Left ventricle myocardium inferior (tissue), 1 donor: ENCODE measurements at regions not wholly inside any gene's neighbourhood (a gene's known extent, or its start where the extent isn't known, plus 50 kb on each side); places are given as distances from the start of the nearest gene placed in this dataset.

ENCODE experiments used
- DNase-seq: peaks from one replicate; pipeline ENCODE4 v3.0.0-alpha.2; 2020
- H3K27ac ChIP-seq: fragments of 200-600 bp; replicated peaks from 2 replicates; pipeline ENCODE4 v1.8.0; 2021
- H3K27me3 ChIP-seq: fragments of 200-600 bp; 2 replicates; pipeline ENCODE4 v1.8.0; 2021; ENCODE audit warnings: low read depth
- H3K36me3 ChIP-seq: fragments of 200-600 bp; 2 replicates; pipeline ENCODE4 v1.8.0; 2021
- H3K4me1 ChIP-seq: fragments of 200-600 bp; 2 replicates; pipeline ENCODE4 v1.8.0; 2021
- H3K4me3 ChIP-seq: fragments of 200-600 bp; 2 replicates; pipeline ENCODE4 v1.8.0; 2021; ENCODE audit warnings: mild to moderate bottlenecking, moderate library complexity
- H3K9me3 ChIP-seq: fragments of 200-600 bp; replicated peaks from 2 replicates; pipeline ENCODE4 v1.8.0; 2021
- intact Hi-C: fragments of 100-400 bp; cut with micrococcal nuclease; formaldehyde crosslinking; loops from one replicate; pipeline ENCODE4 v1.11.0; 2022
- TF ChIP-seq, protein P1 (sequence below): fragments of 200-600 bp; IDR thresholded peaks from 2 replicates; pipeline ENCODE4 v1.8.0; 2021; ENCODE audit warnings: antibody characterized with exemption, mild to moderate bottlenecking, borderline replicate concordance
- donor health status: DM: no; HTN: yes; CAD: no; lungs with severe emphysema.

- H3K4me1 ChIP-seq: peaks cover 9% of the 10 kb centered on the region
- DNase-seq: no peak
These were observed 246.8 kb upstream of the STT3B start for GRCh38 chr3:31285833-31286486.

DNA sequence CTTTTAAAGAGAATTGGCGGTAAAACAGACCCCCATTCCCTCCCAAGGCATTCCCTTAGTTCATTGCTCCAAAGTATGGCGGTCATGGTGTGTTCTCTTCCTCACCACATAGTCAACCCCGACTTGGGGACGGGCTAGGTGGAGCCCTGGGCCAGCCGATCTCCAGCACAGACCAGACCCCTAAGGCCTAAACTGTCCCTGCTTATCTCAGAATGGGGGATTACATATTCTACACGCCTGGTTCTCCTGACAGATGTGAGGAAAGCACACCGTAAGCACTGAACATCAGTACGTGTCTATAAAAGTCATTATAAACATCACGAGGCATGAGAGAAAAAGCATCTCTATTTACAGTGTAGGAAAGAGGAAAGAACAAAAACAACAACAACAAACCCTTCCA, 244.5 kb upstream of the STT3B start:
- intact Hi-C loops: no loop called here
- DNase-seq: no peak
- H3K4me1 ChIP-seq: peaks cover 9% of the 10 kb centered on the region
- no peaks in the 10 kb centered on the region for H3K27me3 ChIP-seq
- no peaks in the 10 kb centered on the region for H3K9me3 ChIP-seq
- no peaks in the 10 kb centered on the region for H3K36me3 ChIP-seq
- no peak overlapping the region for H3K4me3 ChIP-seq
- peak overlapping the region; percentile 37 for H3K27ac ChIP-seq
- TF ChIP-seq, protein P1, sequence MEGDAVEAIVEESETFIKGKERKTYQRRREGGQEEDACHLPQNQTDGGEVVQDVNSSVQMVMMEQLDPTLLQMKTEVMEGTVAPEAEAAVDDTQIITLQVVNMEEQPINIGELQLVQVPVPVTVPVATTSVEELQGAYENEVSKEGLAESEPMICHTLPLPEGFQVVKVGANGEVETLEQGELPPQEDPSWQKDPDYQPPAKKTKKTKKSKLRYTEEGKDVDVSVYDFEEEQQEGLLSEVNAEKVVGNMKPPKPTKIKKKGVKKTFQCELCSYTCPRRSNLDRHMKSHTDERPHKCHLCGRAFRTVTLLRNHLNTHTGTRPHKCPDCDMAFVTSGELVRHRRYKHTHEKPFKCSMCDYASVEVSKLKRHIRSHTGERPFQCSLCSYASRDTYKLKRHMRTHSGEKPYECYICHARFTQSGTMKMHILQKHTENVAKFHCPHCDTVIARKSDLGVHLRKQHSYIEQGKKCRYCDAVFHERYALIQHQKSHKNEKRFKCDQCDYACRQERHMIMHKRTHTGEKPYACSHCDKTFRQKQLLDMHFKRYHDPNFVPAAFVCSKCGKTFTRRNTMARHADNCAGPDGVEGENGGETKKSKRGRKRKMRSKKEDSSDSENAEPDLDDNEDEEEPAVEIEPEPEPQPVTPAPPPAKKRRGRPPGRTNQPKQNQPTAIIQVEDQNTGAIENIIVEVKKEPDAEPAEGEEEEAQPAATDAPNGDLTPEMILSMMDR: no peak

More at GRCh38 chr3:31285833-31286486, 246.8 kb upstream of the STT3B start:
- TF ChIP-seq, protein P1: no peak
- Histone ChIP-seq H3K27ac (no peak overlapping the region), H3K4me3 (no peak overlapping the region), H3K9me3 (no peaks in the 10 kb centered on the region), H3K36me3 (no peaks in the 10 kb centered on the region), H3K27me3 (no peaks in the 10 kb centered on the region)
- intact Hi-C loops: no loop called here

- intact Hi-C loops: no loop called here
- H3K27me3 ChIP-seq: no peaks in the 10 kb centered on the region
- H3K27ac ChIP-seq: peak overlapping the region; percentile 37
- no peaks in the 10 kb centered on the region for H3K9me3 ChIP-seq
- TF ChIP-seq, protein P1: no peak
- H3K4me1 ChIP-seq: peaks cover 9% of the 10 kb centered on the region
- H3K4me3 ChIP-seq: no peak overlapping the region
- peak; percentile 21 for DNase-seq
- H3K36me3 ChIP-seq: no peaks in the 10 kb centered on the region
These were observed 244.1 kb upstream of the STT3B start for GRCh38 chr3:31288641-31289100.

DNA sequence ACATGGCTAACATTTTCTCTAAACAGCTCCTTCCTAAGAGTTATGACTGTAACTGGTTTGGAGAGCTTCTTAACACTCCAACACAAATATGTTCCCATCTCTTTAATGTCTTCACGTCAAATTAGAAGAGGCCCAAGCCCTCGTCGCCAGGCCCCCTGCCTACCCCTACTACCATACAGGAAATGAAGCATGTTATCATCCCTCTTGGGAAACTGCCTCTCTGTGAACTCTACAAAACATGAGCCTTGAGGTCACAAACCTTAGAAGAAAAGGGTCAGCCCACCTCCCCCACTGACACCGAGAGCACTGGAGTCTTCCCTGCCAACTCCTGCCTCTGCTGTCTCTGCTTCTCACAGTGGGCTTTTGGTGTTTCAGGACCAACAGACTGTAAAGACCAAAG, 243.1 kb upstream of the STT3B start:
- no peak overlapping the region for H3K27ac ChIP-seq
- no peak overlapping the region for H3K4me3 ChIP-seq

GRCh38 chr3:31290046-31290445, 242.7 kb upstream of the STT3B start:
- Histone ChIP-seq H3K4me3 (no peak overlapping the region), H3K27ac (no peak overlapping the region), H3K36me3 (no peaks in the 10 kb centered on the region), H3K4me1 (peaks cover 9% of the 10 kb centered on the region), H3K27me3 (no peaks in the 10 kb centered on the region), H3K9me3 (no peaks in the 10 kb centered on the region)
- no peak for DNase-seq
- TF ChIP-seq, protein P1: no peak
- intact Hi-C loops: no loop called here

More for the DNA sequence above, 243.1 kb upstream of the STT3B start:
- intact Hi-C loops: no loop called here
- peaks cover 9% of the 10 kb centered on the region for H3K4me1 ChIP-seq
- no peak for DNase-seq
- no peaks in the 10 kb centered on the region for H3K36me3 ChIP-seq
- no peaks in the 10 kb centered on the region for H3K27me3 ChIP-seq
- TF ChIP-seq, protein P1: no peak
- H3K9me3 ChIP-seq: no peaks in the 10 kb centered on the region
